GM21528 (cell line): ENCODE measurements at regions not wholly inside any gene's neighbourhood (a gene's known extent, or its start where the extent isn't known, plus 50 kb on each side); places are given as distances from the start of the nearest gene placed in this dataset.
A peak's percentile ranks its signal among the peaks of the same experiment; 100 is the strongest.

ENCODE experiments used
- ATAC-seq: cut with Tn5 transposase; IDR thresholded peaks from one replicate; pipeline ENCODE4 v1.9.1; 2021; ENCODE audit warnings: mild to moderate bottlenecking, moderate library complexity; ENCODE audit not compliant: unreplicated experiment, low FRiP score

- ATAC-seq, result peak; percentile 99
Measured at GRCh38 chr2:57720728-57721627, 325.6 kb upstream of the VRK2 start.

GRCh38 chr2:57725337-57725947, 321.2 kb upstream of the VRK2 start:
- no peak for ATAC-seq

GRCh38 chr2:57726294-57726693, 320.3 kb upstream of the VRK2 start:
- peak; percentile 57 for ATAC-seq

- no peak for ATAC-seq
Measured at GRCh38 chr2:57728691-57729090, 317.9 kb upstream of the VRK2 start.

- no peak for ATAC-seq
Measured at GRCh38 chr2:57733956-57734355, 312.6 kb upstream of the VRK2 start.

- ATAC-seq, result no peak
Measured at GRCh38 chr2:57740891-57741290, 305.7 kb upstream of the VRK2 start.

GRCh38 chr2:57753636-57754035, 293.0 kb upstream of the VRK2 start:
- no peak for ATAC-seq

GRCh38 chr2:57758686-57759085, 287.9 kb upstream of the VRK2 start:
- no peak for ATAC-seq

- no peak for ATAC-seq
Measured at GRCh38 chr2:57759131-57759530, 287.5 kb upstream of the VRK2 start.

- ATAC-seq, result peak; percentile 93
Measured at GRCh38 chr2:57759822-57760300, 286.7 kb upstream of the VRK2 start.

- peak; percentile 75 for ATAC-seq
Measured at GRCh38 chr2:57760381-57760801, 286.2 kb upstream of the VRK2 start.

- no peak for ATAC-seq
Measured at GRCh38 chr2:57776916-57777315, 269.7 kb upstream of the VRK2 start.

- no peak for ATAC-seq
Measured at GRCh38 chr2:57782587-57782986, 264.0 kb upstream of the VRK2 start.

GRCh38 chr2:57793310-57793709, 253.3 kb upstream of the VRK2 start:
- ATAC-seq, result no peak

- ATAC-seq, result no peak
Measured at GRCh38 chr2:57796527-57796926, 250.1 kb upstream of the VRK2 start.

- ATAC-seq, result no peak
Measured at GRCh38 chr2:57798346-57798745, 248.3 kb upstream of the VRK2 start.

- ATAC-seq, result no peak
Measured at GRCh38 chr2:57802243-57802642, 244.4 kb upstream of the VRK2 start.

- ATAC-seq, result no peak
Measured at GRCh38 chr2:57804971-57805370, 241.6 kb upstream of the VRK2 start.

- ATAC-seq, result no peak
Measured at GRCh38 chr2:57806449-57806968, 240.1 kb upstream of the VRK2 start.

- peak; percentile 95 for ATAC-seq
Measured at GRCh38 chr2:57809230-57809629, 237.4 kb upstream of the VRK2 start.

- ATAC-seq, result no peak
Measured at GRCh38 chr2:57821088-57821487, 225.5 kb upstream of the VRK2 start.

- ATAC-seq, result no peak
Measured at GRCh38 chr2:57828221-57828620, 218.4 kb upstream of the VRK2 start.
